CD4-positive, alpha-beta T cell treated with Interleukin-4 for 1 hour (primary cell): ENCODE measurements at regions not wholly inside any gene's neighbourhood (a gene's known extent, or its start where the extent isn't known, plus 50 kb on each side); places are given as distances from the start of the nearest gene placed in this dataset.

Source experiments
- DNase-seq, 2 donors: peaks; one replicate each; pipeline ENCODE4 v3.0.0-alpha.2; 2020 to 2022

DNA sequence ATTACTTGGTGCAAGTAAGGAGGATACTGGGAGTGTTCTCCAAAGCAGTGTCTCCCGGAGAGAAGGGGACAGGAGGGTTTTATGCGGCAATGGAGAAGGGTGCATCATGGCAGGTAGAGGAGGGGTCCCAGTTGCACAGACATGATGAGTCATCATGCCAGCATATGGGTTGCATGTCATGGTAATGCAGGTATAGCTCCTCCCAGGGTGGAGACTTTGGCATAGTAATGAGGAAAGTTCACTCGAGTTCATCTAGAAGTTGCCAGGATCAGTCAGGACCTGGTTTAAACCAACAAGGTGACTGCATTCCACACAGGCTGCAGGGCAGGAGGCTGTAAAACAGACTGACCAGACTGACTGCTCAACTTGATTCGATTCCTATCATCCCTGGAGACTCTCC lies 355.7 kb upstream of the DUSP10 start:
- no peak for DNase-seq

DNA sequence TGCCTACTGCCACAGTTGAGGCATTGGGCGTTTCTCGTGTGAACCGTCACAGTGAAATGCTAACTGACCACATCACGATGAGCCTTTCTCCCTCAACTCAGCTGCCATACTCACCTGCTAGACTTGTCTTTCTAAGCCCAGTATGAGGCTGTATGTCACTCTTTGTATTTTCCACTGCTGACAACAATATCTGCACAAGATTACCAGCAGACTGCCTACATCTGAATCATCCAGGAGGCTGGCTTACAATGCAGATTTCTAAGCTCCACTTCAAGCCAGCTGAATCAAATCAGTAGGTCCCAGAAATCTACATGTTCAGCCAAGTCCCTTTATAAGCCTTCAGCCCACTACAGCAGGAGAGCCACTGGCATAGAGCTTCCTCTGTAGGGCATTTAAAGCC lies 355.0 kb upstream of the DUSP10 start:
- DNase-seq, result no peak

DNA sequence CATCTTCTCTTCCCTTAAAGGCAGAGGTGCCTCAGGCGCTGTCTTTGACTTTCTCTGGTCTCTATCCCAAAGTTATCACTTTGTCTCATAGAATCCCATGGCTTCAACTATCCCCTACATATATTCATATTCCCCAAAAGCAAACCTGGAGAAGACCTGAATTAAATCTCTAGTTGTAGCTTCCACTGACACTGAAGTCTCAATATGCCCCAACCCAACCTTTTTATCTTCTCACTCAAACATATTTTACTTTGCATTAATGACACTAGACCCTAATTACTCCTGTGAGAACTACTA lies 354.5 kb upstream of the DUSP10 start:
- DNase-seq, result no peak

DNA sequence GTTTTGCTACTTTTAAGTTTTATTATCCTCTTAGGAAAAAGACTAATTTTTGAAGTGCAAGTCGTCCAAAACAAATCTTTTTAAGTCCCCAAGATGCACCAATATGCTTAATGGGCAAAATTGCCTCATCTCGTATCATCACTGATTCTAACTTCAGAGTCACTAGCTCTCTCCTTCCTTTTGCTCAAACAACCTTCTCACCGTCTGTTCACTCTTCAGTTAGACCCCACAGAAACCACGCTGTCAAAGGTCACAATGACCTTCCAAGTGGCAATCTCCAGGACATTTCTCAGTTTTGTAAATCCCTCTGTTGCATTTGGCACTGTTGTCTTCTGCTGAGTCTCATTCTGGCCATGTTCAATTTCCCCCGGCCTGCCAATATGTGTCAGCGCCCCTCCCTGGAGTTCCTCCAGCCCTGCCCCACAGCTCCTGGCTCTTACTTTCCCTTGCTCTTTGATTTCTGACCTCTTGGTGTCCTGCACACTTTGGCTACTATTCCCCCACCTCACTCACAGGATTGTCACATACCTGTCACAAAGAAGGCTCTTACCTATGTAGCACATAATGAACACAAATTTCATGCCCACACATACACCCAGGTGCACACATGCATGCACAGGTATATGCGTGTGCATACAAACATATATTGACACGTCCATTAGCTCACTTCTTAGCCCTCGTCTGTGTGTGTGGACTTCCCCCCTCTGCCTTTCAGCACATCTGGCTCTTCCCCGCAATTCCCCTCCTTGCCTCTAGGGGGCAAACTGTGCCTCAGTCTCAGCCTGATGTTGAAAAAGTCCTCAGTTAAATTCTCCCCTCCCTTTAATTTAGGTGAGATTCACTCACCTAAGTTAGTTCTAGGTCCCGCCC lies 354.0 kb upstream of the DUSP10 start:
- DNase-seq, result peak; percentile 57 to 70

DNA sequence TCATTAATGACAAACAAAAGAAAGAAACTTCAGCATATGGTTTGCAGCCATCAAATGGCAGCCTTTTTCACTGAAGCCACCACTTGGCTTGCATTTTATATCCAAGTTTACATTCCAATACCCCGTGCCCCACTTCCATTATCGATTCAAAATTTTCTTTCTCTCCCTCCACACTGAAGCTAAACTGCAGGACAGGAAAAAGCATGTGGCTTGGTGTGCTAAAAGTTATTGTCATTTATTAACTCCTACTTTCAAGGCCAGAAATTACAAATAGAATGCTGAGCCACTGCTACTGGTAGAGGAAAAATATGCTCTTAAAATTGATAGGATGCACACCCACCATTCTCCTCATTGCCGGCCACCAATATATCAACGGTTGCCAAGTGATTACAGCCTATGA lies 351.6 kb upstream of the DUSP10 start:
- no peak for DNase-seq

DNA sequence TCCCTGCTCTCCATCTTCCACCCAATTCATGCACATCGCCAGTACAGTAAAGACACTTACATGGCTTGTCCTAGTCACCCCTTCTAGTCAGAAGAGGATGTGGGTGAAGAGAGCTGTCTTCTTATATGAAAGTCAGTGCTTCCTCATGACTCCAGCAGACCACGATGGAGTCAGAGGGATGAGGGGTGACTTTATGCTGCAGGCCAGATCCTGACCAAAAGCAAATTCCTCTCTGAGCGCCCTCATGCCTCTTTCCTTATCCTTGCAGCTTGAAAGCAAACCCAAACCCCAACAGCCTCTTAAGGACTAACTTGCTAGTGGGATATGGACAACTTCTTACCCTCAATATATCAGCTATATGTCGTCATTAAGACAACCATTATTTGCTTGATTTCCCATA lies 348.2 kb upstream of the DUSP10 start:
- no peak for DNase-seq

DNA sequence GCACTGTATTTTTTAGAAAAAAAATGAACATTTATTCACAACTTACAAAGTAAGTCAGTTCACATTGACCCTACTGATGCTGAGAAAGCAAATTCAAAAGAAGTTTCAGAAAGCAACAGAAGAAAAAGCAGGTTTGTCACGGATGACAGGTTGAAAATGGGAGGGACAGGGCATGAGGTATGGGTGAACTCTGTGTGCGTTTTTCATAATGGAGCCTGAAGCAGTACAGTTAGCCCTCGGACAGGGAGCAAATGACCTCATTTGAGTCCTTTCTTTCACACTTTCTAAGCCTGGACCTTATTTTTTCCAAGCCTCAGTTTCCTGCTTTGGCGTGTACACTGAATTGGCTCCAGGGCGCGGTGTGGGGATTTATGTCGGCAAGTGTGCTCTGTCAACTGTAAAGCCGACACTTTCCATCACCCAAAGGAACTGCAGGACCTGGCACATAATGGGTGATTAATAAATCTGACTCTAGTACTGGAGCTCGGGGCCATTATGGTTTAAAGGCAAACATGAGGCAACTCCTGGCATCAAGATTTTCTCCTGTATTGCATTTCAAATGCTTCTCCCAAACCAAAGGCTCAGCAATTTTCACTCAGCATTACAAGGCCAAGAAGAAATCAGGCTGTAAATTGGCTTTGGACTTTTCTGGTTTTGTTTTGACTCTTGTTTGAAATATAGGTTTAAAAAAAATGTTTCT lies 345.5 kb upstream of the DUSP10 start:
- DNase-seq, result no peak

DNA sequence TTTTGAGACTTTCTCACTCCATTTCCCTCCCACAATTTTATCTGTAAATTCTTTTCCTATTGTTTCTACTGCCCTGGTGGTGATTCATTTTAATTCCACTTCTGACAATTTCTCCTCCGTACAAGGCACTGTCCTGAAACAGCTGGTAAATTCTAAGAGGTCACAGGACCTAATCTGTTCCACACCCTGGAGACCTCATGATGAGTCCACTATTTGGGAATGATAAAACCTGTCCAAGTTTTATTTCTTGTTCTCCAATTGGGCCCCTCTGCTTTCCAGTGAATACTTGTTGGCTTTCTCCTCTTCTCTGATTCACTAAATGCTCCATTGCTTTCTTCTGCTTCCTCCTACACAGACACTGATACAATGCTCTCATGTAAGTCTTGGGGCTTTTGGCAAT lies 343.1 kb upstream of the DUSP10 start:
- no peak for DNase-seq

DNA sequence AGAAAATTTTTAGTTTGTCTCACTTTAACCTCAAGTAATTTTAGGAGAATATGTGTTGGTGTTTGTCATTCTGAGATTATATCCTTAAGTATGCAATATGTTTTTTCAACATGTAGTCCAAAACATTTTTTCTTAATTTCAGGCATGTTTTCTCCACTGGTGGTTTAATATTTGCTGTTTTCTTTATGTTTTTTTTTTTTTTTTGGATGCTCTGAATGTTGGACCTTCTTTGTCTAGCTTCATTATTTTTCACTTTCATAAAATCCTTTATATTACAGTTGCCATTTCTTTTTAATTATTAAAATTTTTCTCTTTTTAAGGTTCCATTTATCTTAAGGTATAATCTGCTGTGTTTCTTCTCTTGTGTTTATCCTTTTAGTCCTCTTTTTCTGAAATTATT lies 342.2 kb upstream of the DUSP10 start:
- DNase-seq, result no peak

DNA sequence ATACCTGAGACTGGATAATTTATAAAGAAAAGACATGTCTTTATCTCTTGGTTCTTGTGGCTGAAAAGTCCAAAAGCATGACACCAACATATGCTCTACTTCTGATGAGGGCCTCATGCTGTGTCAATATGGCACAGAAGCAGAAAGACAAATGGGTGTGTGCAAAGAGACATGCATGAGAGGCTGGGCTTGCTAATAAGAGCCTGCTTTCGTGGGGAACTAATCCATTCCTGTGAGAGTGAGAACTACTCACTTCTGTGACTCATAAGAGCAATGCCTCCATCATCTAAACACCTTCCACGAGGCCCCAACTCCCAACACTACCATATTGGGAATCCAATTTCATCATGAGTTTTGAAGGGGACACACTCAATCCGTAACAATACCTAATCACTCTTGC lies 340.0 kb upstream of the DUSP10 start:
- no peak for DNase-seq

DNA sequence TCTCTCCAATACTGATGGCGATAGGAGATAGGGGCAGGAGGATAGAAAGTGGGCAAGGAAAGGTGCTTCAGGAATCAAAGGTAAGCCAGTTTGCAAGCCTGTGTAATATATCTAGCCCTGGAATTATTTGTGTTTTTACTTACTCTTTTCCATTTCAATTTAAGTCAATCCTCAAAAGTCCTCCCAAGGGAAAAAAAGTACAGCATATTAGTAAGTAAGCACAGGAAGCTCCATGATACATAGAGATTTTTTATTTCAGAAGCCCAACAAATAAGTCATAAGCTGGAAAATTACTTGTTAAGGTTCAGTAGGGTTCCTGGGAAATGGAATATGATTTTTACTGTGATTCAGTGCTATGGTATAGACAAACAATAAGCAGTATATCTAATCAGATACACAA lies 337.7 kb upstream of the DUSP10 start:
- no peak for DNase-seq

DNA sequence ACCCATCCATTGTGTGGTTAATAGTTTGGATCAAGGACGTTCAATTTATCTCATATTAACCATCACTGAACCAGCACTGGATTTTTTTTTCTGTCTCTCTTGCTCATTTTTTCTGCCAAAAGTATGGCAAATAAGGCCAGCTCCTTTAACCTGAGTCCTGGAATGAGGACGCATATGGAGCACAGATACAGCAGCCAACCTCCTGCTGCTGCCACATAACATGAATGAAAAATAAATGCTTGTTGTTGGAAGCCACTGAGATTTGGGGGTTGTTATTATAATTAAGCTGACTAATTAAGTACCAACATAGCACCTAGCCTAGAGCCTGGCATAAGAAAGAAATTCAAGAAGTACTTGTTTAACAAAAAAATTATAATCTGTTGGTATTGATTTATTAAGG lies 335.3 kb upstream of the DUSP10 start:
- DNase-seq, result no peak

DNA sequence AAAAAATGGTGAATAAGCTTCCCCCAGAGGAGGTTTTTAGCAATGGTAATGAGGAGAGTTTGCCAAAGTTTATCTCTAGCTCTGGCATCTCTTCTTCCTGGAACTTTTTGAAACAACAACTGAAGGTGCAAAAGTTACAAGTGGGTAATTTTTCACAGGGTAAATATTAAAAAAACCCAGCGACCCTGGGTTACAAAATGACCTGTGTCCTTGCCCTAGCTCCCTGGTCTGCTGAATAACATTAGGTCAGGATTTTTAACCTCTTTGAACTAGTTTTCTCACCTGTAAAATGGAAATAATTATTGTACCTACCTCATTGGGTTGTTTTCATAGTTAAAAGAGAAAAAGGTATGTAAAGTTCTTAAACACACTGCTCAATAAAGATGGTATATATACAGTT lies 332.4 kb upstream of the DUSP10 start:
- no peak for DNase-seq

DNA sequence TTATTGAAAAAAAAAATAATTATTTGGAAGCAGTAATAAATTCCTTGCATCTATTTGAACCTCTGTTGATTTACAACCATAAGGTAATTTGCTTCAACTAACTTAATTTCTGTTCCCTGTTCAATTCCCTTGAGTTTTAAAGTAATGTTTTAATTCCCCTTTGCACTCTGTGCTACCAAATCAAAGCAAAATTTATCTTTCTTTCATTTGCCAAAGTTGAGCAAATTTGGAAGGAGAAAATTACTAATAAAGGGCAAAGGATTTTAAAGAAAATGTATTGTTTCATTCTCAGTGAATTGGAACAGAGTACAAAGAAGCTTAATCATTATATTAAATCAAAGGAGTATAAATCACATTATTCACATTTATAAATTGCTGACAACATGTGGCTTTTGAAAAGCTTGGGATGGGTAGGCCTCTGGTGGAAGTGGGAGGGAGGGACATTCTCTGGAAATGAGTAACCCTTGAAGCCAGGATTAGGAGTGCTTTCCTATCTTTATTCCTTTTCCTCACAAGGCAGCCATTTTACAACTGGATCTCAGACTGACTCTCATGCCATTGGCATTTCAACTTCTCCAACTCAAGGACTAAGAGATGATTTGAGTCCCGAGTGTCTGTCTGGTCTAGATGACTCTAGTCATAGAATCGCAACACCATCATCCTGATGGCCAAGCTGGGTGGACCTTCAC lies 331.6 kb upstream of the DUSP10 start:
- DNase-seq, result no peak

DNA sequence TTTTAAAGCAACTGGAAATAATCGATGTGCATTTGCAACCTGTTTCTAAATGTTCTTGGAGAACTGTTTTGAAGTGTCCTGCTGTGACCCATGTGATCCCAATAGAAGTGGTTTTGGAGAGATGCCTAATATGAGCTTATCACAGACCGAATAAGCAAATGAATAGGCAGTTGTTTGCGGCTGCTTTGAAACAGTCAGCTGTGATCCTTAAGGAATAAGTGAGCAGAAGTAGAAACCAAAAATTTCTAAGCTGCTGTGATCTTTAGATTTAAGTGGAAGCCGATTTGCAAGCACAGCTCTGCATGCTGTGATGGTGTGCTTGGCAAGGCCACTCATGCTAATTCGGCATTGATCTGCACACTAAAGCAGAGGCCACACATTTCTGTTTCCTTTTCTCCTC lies 329.5 kb upstream of the DUSP10 start:
- no peak for DNase-seq

DNA sequence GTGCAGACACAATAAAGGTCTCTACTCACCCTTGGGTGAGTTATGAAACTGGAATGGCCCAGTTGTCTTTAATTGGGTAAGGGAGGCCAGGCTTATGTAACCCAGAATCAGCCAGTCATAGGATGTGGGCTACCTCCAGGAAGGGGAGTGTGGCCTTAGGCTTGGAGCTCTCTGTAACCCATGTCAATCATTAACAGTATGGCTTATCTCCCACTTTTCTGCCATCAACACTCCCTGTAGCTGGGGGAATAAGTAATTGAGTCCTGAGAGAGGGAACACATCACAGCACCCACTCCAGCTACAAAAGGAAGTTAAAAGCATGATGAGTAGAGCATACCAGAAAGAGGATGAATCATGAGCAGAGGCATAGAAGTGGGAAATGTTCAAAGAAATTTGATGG lies 327.0 kb upstream of the DUSP10 start:
- no peak for DNase-seq

DNA sequence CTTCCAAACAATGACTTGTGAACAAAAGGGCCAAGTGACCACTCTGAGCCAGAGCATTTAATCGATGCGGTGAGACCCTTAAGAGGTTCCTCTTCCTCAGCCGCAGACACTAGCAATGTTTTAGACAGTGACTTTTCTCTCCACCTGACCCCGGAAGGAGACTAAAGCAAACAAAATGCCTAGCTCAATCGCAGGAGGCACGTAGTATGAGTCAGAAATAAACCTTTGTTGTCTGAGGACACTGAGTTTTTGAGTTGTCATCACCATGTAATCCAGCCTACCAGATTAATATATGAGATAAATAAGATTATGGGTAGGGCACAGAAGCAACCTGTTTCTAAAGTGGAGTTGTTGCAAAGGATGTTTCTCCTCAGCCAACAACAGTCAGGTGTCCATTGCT lies 326.2 kb upstream of the DUSP10 start:
- DNase-seq, result no peak

DNA sequence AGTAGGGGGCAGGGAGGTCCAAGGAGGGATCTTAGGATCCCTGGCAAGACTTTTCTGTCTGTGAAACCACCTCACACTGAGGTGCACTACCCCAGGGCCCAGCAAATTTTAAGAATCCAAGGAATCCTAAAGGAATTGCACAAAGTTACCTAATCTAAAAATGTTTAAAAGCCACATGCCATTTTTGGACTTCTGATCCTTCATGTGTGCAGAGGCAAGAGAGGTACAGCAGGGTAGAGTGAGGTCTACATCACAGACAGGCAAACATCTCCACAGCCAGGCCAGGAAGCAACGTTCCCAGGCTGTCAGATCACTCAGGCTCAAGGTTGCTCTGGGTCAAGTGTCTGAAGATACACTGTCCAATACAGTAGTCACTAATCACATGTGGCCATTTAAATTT lies 324.6 kb upstream of the DUSP10 start:
- no peak for DNase-seq

DNA sequence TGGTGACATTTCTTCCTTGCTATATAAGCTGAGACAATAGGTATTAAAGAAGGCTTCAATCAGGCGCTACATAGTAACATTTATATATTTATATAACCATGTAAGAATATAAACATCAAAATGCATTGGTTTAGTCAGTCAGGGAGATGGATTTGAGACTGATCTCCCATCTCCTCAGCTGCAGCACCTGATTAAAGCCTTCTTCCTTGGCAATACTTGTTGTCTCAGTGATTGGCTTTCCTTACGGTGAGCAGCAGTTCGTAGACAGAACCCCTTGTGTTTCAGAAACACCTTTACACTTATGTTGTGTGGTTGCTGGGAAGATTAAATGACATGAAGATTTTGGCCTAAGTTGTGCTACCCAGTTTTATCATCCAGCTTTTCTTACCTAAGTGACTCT lies 323.3 kb upstream of the DUSP10 start:
- DNase-seq, result no peak

DNA sequence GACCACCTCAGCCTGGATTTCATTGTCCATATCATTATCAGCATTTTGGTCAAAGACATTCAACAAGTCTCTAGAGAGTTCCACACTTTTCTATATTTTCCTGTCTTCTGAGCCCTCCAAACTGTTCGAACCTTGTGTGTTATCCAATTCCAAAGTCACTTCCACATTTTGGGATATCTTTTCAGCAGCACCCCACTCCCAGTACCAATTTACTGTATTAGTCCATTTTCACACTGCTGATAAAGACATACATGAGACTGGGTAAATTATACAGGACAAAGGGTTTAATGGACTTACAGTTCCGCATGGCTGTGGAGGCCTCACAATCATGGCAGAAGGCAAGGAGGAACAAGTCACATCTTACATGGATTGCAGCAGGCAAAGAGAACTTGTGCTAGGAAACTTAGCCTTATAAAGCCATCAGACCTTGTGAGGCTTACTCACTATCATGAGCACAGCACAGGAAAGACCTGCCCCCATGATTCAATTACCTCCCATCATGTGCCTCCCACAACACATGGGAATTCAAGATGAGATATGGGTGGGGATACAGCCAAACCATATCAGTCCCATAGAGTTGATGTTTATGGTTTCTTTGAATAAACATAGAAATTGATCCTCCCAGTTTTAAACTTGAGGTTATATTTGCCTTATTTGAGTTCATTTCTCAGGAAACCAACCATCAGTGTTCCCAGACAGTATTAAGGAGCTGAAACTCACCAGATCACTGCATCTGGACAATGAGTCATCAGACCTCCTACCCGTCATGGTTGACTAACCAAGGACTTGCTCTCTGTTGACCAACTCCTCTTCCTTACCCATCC lies 322.7 kb upstream of the DUSP10 start:
- DNase-seq, result no peak

DNA sequence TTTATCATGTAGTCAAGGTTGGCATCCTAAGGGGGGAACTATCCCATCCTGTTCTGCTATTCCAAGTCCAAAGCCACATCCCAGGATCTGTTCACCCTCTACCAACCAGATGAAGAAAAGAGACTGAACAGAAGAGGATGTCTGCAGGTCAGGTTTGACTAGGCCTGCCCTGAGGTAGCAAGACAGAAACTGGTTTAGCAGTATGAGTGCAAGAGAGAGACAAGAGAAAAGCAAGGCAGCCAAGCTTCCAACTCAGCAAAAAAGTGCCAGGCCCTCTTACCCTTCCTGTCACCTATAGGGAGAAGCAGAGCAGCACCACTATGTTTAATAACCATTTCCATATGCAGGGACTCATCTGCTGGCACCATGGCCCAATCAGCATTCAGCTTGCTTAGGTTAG lies 320.8 kb upstream of the DUSP10 start:
- DNase-seq, result no peak

DNA sequence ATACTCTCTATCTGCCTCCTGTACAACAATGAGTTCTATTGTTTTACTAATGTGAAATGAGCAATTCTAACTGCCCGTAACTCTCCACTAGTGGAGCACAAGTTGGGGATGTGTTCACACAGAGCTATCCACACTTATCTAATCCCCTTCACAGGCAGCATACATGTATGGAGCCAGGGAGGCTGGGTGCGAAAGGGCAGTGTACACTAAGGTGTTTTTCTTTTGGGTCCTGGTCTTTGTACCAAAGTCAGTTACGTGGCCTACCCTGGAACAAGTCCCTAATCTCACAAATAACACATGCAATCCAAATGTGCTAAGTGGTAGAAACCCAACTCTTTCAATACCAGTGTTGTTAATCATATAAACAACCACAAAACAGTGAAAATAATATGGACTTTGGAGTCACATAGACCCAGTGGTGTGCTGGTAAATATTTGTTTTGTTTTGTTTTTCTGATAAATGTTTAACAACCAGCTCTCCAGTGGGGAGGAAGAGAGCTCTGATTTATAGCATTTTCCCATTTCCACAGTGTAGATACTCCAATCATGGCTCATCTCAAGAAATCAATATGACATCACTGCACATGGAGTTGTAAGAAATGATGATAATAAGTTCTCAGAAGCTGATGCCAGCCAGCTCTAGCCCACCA lies 319.9 kb upstream of the DUSP10 start:
- DNase-seq, result no peak
